ENCODE measurements at regions not wholly inside any gene's neighbourhood (a gene's known extent, or its start where the extent isn't known, plus 50 kb on each side); places are given as distances from the start of the nearest gene placed in this dataset.

DNA sequence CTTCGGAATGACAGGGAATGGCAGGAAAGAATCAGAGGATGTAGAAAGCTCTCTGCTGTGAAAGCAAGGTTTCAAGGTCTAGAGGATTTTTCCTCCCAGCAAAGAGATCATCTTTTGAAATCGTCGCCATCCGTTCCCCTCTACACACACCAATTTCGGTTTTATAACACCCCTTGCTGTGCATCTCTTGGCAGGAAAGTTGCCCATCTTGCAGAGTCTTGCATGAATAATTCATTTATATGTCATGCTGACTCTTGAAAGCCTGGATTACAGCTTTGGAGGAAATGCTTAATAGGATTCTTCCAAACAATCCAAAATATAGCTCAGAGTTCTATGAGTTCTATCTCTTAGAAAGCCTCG, 262.7 kb downstream of the CHL1 start (continued):
- TF ChIP-seq, protein P1, sequence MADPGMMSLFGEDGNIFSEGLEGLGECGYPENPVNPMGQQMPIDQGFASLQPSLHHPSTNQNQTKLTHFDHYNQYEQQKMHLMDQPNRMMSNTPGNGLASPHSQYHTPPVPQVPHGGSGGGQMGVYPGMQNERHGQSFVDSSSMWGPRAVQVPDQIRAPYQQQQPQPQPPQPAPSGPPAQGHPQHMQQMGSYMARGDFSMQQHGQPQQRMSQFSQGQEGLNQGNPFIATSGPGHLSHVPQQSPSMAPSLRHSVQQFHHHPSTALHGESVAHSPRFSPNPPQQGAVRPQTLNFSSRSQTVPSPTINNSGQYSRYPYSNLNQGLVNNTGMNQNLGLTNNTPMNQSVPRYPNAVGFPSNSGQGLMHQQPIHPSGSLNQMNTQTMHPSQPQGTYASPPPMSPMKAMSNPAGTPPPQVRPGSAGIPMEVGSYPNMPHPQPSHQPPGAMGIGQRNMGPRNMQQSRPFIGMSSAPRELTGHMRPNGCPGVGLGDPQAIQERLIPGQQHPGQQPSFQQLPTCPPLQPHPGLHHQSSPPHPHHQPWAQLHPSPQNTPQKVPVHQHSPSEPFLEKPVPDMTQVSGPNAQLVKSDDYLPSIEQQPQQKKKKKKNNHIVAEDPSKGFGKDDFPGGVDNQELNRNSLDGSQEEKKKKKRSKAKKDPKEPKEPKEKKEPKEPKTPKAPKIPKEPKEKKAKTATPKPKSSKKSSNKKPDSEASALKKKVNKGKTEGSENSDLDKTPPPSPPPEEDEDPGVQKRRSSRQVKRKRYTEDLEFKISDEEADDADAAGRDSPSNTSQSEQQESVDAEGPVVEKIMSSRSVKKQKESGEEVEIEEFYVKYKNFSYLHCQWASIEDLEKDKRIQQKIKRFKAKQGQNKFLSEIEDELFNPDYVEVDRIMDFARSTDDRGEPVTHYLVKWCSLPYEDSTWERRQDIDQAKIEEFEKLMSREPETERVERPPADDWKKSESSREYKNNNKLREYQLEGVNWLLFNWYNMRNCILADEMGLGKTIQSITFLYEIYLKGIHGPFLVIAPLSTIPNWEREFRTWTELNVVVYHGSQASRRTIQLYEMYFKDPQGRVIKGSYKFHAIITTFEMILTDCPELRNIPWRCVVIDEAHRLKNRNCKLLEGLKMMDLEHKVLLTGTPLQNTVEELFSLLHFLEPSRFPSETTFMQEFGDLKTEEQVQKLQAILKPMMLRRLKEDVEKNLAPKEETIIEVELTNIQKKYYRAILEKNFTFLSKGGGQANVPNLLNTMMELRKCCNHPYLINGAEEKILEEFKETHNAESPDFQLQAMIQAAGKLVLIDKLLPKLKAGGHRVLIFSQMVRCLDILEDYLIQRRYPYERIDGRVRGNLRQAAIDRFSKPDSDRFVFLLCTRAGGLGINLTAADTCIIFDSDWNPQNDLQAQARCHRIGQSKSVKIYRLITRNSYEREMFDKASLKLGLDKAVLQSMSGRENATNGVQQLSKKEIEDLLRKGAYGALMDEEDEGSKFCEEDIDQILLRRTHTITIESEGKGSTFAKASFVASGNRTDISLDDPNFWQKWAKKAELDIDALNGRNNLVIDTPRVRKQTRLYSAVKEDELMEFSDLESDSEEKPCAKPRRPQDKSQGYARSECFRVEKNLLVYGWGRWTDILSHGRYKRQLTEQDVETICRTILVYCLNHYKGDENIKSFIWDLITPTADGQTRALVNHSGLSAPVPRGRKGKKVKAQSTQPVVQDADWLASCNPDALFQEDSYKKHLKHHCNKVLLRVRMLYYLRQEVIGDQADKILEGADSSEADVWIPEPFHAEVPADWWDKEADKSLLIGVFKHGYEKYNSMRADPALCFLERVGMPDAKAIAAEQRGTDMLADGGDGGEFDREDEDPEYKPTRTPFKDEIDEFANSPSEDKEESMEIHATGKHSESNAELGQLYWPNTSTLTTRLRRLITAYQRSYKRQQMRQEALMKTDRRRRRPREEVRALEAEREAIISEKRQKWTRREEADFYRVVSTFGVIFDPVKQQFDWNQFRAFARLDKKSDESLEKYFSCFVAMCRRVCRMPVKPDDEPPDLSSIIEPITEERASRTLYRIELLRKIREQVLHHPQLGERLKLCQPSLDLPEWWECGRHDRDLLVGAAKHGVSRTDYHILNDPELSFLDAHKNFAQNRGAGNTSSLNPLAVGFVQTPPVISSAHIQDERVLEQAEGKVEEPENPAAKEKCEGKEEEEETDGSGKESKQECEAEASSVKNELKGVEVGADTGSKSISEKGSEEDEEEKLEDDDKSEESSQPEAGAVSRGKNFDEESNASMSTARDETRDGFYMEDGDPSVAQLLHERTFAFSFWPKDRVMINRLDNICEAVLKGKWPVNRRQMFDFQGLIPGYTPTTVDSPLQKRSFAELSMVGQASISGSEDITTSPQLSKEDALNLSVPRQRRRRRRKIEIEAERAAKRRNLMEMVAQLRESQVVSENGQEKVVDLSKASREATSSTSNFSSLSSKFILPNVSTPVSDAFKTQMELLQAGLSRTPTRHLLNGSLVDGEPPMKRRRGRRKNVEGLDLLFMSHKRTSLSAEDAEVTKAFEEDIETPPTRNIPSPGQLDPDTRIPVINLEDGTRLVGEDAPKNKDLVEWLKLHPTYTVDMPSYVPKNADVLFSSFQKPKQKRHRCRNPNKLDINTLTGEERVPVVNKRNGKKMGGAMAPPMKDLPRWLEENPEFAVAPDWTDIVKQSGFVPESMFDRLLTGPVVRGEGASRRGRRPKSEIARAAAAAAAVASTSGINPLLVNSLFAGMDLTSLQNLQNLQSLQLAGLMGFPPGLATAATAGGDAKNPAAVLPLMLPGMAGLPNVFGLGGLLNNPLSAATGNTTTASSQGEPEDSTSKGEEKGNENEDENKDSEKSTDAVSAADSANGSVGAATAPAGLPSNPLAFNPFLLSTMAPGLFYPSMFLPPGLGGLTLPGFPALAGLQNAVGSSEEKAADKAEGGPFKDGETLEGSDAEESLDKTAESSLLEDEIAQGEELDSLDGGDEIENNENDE (IDR thresholded peaks at IDR 0.05; ENCODE audit: insufficient replicate concordance, low read length), result no peak

Data from H1 (cell line).